ENCODE measurements at regions not wholly inside any gene's neighbourhood (a gene's known extent, or its start where the extent isn't known, plus 50 kb on each side); places are given as distances from the start of the nearest gene placed in this dataset.

DNA sequence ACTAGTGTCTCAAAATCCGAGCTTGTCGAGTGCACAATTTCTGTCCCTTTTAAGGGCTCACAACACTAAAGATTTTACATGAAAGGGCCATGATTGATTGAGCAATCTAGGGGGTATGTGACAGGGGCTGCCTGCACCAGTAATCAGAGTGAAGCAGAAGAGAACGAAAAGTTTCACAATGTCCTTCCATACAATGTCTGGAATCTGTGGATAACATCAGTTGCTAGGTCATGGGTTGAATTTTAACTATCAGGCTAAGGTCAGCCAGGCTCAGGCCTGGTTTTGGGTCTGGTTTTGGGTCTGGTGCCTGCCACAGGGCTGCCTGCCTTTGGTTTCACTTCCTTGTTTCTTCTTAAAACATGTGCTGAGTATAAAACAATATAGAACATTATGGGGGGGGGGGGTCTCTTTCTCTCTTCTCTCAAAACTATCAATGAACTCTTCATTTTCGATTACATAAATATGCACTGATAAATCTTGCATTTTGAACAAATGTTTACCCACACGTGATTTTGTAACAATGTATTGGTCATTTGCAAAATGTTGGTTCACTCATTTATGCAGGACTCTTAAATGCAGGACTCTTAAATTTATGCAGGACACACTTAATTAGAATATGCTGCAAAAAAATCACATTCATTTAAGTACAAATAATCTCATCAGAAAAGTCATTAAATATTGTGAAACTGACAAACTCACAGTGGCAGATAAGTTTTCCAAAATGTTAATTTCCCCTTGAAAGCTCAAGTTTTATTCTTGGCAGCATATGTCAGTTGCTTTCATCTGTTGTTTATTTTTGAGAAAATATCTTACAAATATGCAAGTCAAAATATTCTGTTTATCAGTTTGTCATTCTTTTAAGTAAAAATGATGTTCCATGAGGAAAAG lies 290.5 kb upstream of the KYNU start:
- dilution Hi-C loops (cut with MboI; ENCODE audit: extremely low pct_ligation_motif_present, low sequenced_read_pairs) (no loop called here), intact Hi-C loops (cut with micrococcal nuclease) (no loop called here)
- no peak for DNase-seq (ENCODE audit: low read depth, low spot score)
- H3K9me3 ChIP-seq (replicated peaks; ENCODE audit: control insufficient read depth, insufficient read depth, low read length) = no peaks in the 10 kb centered on the region
- H3K27me3 ChIP-seq (ENCODE audit: control insufficient read depth in 2 of 2, insufficient read depth in 2 of 2, low read length in 2 of 2) = no peaks in the 10 kb centered on the region
- no peak overlapping the region for H3K4me2 ChIP-seq (ENCODE audit: insufficient read depth, low read length)
- H4K20me1 ChIP-seq (replicated peaks; ENCODE audit: control insufficient read depth, extremely low read depth, insufficient read depth, low read length) = no peaks in the 10 kb centered on the region
- TF ChIP-seq, protein P1, sequence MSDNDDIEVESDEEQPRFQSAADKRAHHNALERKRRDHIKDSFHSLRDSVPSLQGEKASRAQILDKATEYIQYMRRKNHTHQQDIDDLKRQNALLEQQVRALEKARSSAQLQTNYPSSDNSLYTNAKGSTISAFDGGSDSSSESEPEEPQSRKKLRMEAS (IDR thresholded peaks at IDR 0.05; ENCODE audit: insufficient read depth, insufficient read length) = no peak
- TF ChIP-seq MYC (IDR thresholded peaks at IDR 0.05; ENCODE audit: low read depth, low read length) (no peak), JUN (IDR thresholded peaks at IDR 0.05; ENCODE audit: borderline replicate concordance, insufficient read depth, insufficient read length, low read depth) (no peak), GATA2 (IDR thresholded peaks at IDR 0.05; ENCODE audit: insufficient read depth, insufficient read length, low read depth, low read length) (no peak), FOS (IDR thresholded peaks at IDR 0.05; ENCODE audit: borderline replicate concordance, insufficient read depth, low read length) (no peak), EZH2 (IDR thresholded peaks at IDR 0.05; ENCODE audit: borderline replicate concordance, low read depth, low read length, severe bottlenecking) (no peak), POLR2AphosphoS5 (IDR thresholded peaks at IDR 0.05; ENCODE audit: insufficient read depth, low read depth, low read length) (no peak), POLR2A (IDR thresholded peaks at IDR 0.05; ENCODE audit: low read depth, low read length) (no peak)
- TF ChIP-seq, protein P2, sequence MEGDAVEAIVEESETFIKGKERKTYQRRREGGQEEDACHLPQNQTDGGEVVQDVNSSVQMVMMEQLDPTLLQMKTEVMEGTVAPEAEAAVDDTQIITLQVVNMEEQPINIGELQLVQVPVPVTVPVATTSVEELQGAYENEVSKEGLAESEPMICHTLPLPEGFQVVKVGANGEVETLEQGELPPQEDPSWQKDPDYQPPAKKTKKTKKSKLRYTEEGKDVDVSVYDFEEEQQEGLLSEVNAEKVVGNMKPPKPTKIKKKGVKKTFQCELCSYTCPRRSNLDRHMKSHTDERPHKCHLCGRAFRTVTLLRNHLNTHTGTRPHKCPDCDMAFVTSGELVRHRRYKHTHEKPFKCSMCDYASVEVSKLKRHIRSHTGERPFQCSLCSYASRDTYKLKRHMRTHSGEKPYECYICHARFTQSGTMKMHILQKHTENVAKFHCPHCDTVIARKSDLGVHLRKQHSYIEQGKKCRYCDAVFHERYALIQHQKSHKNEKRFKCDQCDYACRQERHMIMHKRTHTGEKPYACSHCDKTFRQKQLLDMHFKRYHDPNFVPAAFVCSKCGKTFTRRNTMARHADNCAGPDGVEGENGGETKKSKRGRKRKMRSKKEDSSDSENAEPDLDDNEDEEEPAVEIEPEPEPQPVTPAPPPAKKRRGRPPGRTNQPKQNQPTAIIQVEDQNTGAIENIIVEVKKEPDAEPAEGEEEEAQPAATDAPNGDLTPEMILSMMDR (IDR thresholded peaks at IDR 0.05; ENCODE audit: extremely low read depth in 1 of 2, insufficient read depth in 1 of 2, low read depth in 1 of 2, low read length in 2 of 2) = no peak
- no peak overlapping the region for H3K27ac ChIP-seq (ENCODE audit: insufficient read depth, low read depth, low read length)
- no peaks in the 10 kb centered on the region for H3K9me1 ChIP-seq (replicated peaks; ENCODE audit: control insufficient read depth, extremely low read depth, insufficient read depth, low read length)
- no peaks in the 10 kb centered on the region for H3K79me2 ChIP-seq (ENCODE audit: control insufficient read depth, insufficient read depth, low read length)
- no peak overlapping the region for H3K4me3 ChIP-seq (replicated peaks in 1 of 3; ENCODE audit: insufficient read depth in 1 of 3, low read depth in 1 of 3, low read length in 3 of 3)
- ChIA-PET CTCF (interaction anchor here (1.0 to 1.2 kb wide), 2 partner anchors 17 to 403 kb away, joined by 3 read pairs; no protein-coding TSS in a partner anchor), POLR2A (no interaction called here)
- no peak overlapping the region for H3K9ac ChIP-seq (replicated peaks; ENCODE audit: extremely low read depth, insufficient read depth, low read length)
- BruUV-seq (replicated peaks) = no TSS peak
- no peak overlapping the region for H2AFZ ChIP-seq (ENCODE audit: low read depth, low read length)
- H3K36me3 ChIP-seq (ENCODE audit: control insufficient read depth in 2 of 2, extremely low read depth in 1 of 2, insufficient read depth in 2 of 2, low read length in 2 of 2) = no peaks in the 10 kb centered on the region
- FAIRE-seq = no peak
- H3K4me1 ChIP-seq (ENCODE audit: control insufficient read depth, extremely low read depth, insufficient read depth, low read length) = no peaks in the 10 kb centered on the region

All from endothelial cell of umbilical vein (primary cell).